HepG2 (cell line): ENCODE measurements at regions not wholly inside any gene's neighbourhood (a gene's known extent, or its start where the extent isn't known, plus 50 kb on each side); places are given as distances from the start of the nearest gene placed in this dataset.
"Not testable (repeated sequence)": the region's sequence is repeated elsewhere in the genome, so short reads cannot be mapped to it uniquely, and the experiment has no call there.

Experiments used
- ATAC-seq: fragments of 200-7000 bp; cut with Tn5 transposase; 3 replicates; pipeline ENCODE4 v1.9.1; 2020; ENCODE audit warnings: mild to moderate bottlenecking, moderate library complexity
- BruUV-seq: library from RNA; stranded (reverse); fragments of 400-500 nt; replicated peaks from 2 replicates; lab custom pipeline; 2021; lab: Mats Ljungman, UMichigan
- CTCF ChIA-PET: fragments of 300-600 bp; formaldehyde crosslinking; extraction: SDS; loops from one replicate; lab custom pipeline; 2021; ENCODE audit warnings: low total read pairs, inconsistent platforms, low intra/inter-chr PET ratio; lab: Yijun Ruan, JAX
- POLR2A ChIA-PET: fragments of 350-600 bp; sonication (Branson Sonifier 250); formaldehyde crosslinking; loops from one replicate; lab custom pipeline; 2020; ENCODE audit warnings: antibody characterized with exemption, inconsistent platforms; lab: Yijun Ruan, JAX
- DNase-seq: peaks from one replicate; pipeline ENCODE4 v3.0.0-alpha.2; 2015; ENCODE audit warnings: low spot score
- FAIRE-seq: peaks from 3 replicates; lab custom pipeline; 2011; peaks lifted over from hg19 to GRCh38; lab: Jason Lieb, UNC
- H2AFZ ChIP-seq: one replicate; pipeline ENCODE4 v1.6.1; 2011; ENCODE audit warnings: low read length, inconsistent platforms
- H3K27ac ChIP-seq: fragments of 300-600 bp; 3 replicates; pipeline ENCODE4 v1.8.0; 2011; ENCODE audit warnings: mixed run types, mild to moderate bottlenecking, mixed read lengths, low read length, inconsistent platforms; ENCODE audit not compliant: insufficient read depth; ENCODE audit errors: extremely low read length
- H3K27me3 ChIP-seq, 2 experiments: fragments of 200-600 bp in 1 of 2; 2 replicates in 1 of 2; 3 replicates in 1 of 2; pipeline versions ENCODE4 v1.6.0 to v1.8.0; 2011; ENCODE audit warnings: low read length in 2 of 2, mild to moderate bottlenecking in 2 of 2, moderate library complexity in 2 of 2, inconsistent platforms in 1 of 2; ENCODE audit not compliant: insufficient read depth in 2 of 2, control insufficient read depth in 1 of 2
- H3K36me3 ChIP-seq, 2 experiments: fragments of 200-600 bp in 1 of 2; replicated peaks in 1 of 2; 2 replicates in 1 of 2; 3 replicates in 1 of 2; pipeline versions ENCODE4 v1.5.1 to v1.8.0; 2011; ENCODE audit warnings: low read length in 2 of 2, inconsistent platforms in 1 of 2; ENCODE audit not compliant: insufficient read depth in 2 of 2, control insufficient read depth in 1 of 2
- H3K4me1 ChIP-seq: 2 replicates; pipeline ENCODE4 v1.5.1; 2012; ENCODE audit warnings: low read length, inconsistent platforms; ENCODE audit not compliant: insufficient read depth
- H3K4me2 ChIP-seq: 2 replicates; pipeline ENCODE4 v1.6.0; 2011; ENCODE audit warnings: low read depth, low read length, inconsistent platforms
- H3K4me3 ChIP-seq, 3 experiments: fragments of 200-600 bp in 1 of 3; sonication (generic), shearing (Covaris generic) in 1 of 3; replicated peaks in 1 of 3; 2 replicates each; pipeline ENCODE4 v1.5.1; 2011 to 2016; ENCODE audit warnings: low read length in 3 of 3, inconsistent platforms in 2 of 3, low read depth in 2 of 3, mild to moderate bottlenecking in 2 of 3, control low read depth in 1 of 3, mixed read lengths in 1 of 3; ENCODE audit not compliant: insufficient read depth in 1 of 3
- H3K79me2 ChIP-seq: one replicate; pipeline ENCODE4 v1.6.1; 2011; ENCODE audit warnings: low read length, inconsistent platforms; ENCODE audit not compliant: insufficient read depth
- H3K9ac ChIP-seq: 2 replicates; pipeline ENCODE4 v1.6.0; 2011; ENCODE audit warnings: mild to moderate bottlenecking, low read depth, low read length, inconsistent platforms; ENCODE audit not compliant: insufficient read depth
- H3K9me3 ChIP-seq: 2 replicates; pipeline ENCODE4 v1.5.1; 2012; ENCODE audit warnings: mild to moderate bottlenecking, low read length
- H4K20me1 ChIP-seq: 2 replicates; pipeline ENCODE4 v1.6.0; 2011; ENCODE audit warnings: inconsistent platforms, mild to moderate bottlenecking, low read length, moderate library complexity; ENCODE audit not compliant: insufficient read depth
- CBFB ChIP-seq: sonication (generic); formaldehyde crosslinking; IDR thresholded peaks from 2 replicates; pipeline ENCODE4 v1.4.0; 2020; ENCODE audit warnings: missing genetic modification reagents
- RORA ChIP-seq: sonication (generic); formaldehyde crosslinking; IDR thresholded peaks from 2 replicates; pipeline ENCODE4 v1.5.0; 2020; ENCODE audit warnings: mild to moderate bottlenecking, missing genetic modification reagents, moderate library complexity
- SNAPC4 ChIP-seq: sonication (generic); formaldehyde crosslinking; IDR thresholded peaks from 2 replicates; pipeline ENCODE4 v1.4.0; 2020; ENCODE audit warnings: mild to moderate bottlenecking, missing genetic modification reagents
- TRAFD1 ChIP-seq: sonication (generic); formaldehyde crosslinking; IDR thresholded peaks from 2 replicates; pipeline ENCODE4 v1.5.1; 2020; ENCODE audit warnings: missing genetic modification reagents, mild to moderate bottlenecking, borderline replicate concordance
- ZNF557 ChIP-seq: sonication (generic); formaldehyde crosslinking; IDR thresholded peaks from 2 replicates; pipeline ENCODE4 v1.4.0; 2020; ENCODE audit warnings: missing genetic modification reagents
- ZNF678 ChIP-seq: sonication (generic); formaldehyde crosslinking; IDR thresholded peaks from 2 replicates; pipeline ENCODE4 v1.4.0; 2020; ENCODE audit warnings: mild to moderate bottlenecking, missing genetic modification reagents
- ZNF720 ChIP-seq: sonication (generic); formaldehyde crosslinking; IDR thresholded peaks from 2 replicates; pipeline ENCODE4 v1.4.0; 2020; ENCODE audit warnings: missing genetic modification reagents
- WGBS: methylation state at CpG from one replicate; pipeline ENCODE4 v1.1.6; 2017; ENCODE audit warnings: low lambda C conversion rate; 5-methylcytosine and 5-hydroxymethylcytosine counted together
- in situ Hi-C: cut with HindIII; loops from 2 replicates; pipeline ENCODE4 v1.10.0; 2017; ENCODE audit warnings: low pct_unique_long_range_greater_than_20kb; ENCODE audit not compliant: extremely low pct_ligation_motif_present
- intact Hi-C: fragments of 100-400 bp; cut with micrococcal nuclease; formaldehyde crosslinking; loops from one replicate; pipeline ENCODE4 v1.10.0; 2022; ENCODE audit not compliant: unreplicated experiment

- TF ChIP-seq SNAPC4 (CRISPR knock-in tag): no peak
- no peak for TF ChIP-seq ZNF720 (CRISPR knock-in tag)
- no peak for TF ChIP-seq RORA (CRISPR knock-in tag)
- TF ChIP-seq ZNF557 (CRISPR knock-in tag): no peak
- TF ChIP-seq CBFB: no peak
- TF ChIP-seq ZNF678: no peak
- TF ChIP-seq TRAFD1: no peak
Observed at GRCh38 chr3:88485001-88485400, 335.2 kb downstream of the C3orf38 start (continued).

DNA sequence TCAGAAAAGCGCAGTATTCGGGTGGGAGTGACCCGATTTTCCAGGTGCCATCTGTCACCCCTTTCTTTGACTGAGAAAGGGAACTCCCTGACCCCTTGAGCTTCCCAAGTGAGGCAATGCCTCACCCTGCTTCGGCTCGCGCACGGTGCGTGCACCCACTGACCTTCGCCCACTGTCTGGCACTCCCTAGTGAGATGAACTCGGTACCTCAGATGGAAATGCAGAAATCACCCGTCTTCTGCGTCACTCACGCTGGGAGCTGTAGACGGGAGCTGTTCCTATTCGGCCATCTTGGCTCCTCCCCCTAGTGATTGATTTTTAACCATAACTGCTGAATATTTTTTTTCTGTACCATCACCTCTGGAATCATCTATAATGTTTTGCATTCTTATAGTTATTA lies 359.1 kb downstream of the C3orf38 start:
- POLR2A ChIA-PET, ATAC-seq, BruUV-seq, H3K36me3 ChIP-seq, DNase-seq, H3K27ac ChIP-seq, H3K4me3 ChIP-seq, H3K79me2 ChIP-seq, H3K9me3 ChIP-seq, H2AFZ ChIP-seq, FAIRE-seq, in situ Hi-C loops, intact Hi-C loops, H3K9ac ChIP-seq, H3K4me2 ChIP-seq, CTCF ChIA-PET, H4K20me1 ChIP-seq, H3K27me3 ChIP-seq: not testable (repeated sequence)
- H3K4me1 ChIP-seq: peaks cover 11% of the 10 kb centered on the region
- WGBS: 29% methylated on average over 12 of the region's 15 CpGs
